Gastrocnemius medialis (tissue), 4 donors: ENCODE measurements at regions not wholly inside any gene's neighbourhood (a gene's known extent, or its start where the extent isn't known, plus 50 kb on each side); places are given as distances from the start of the nearest gene placed in this dataset.

ENCODE experiments used
- CTCF ChIP-seq, 5 experiments: fragments of 450-650 bp in 3 of 5; fragments of 200-600 bp in 2 of 5; sonication (generic) in 2 of 5; IDR thresholded peaks in 4 of 5; conservative IDR thresholded peaks in 1 of 5; 1 replicate in 4 of 5; 2 replicates in 1 of 5; pipeline ENCODE4 v1.5.1; 2016 to 2019; ENCODE audit warnings: antibody characterized with exemption in 5 of 5, mild to moderate bottlenecking in 3 of 5, moderate library complexity in 3 of 5
- POLR2A ChIP-seq, 2 donors: fragments of 450-650 bp; IDR thresholded peaks; one replicate each; pipeline ENCODE4 v1.6.1; 2017; ENCODE audit warnings: antibody characterized with exemption in 2 of 2, mild to moderate bottlenecking in 2 of 2, moderate library complexity in 2 of 2

GRCh38 chr4:147128787-147129186 is 183.1 kb upstream of the TTC29 start:
- TF ChIP-seq CTCF (IDR thresholded peaks at IDR 0.05 in 4 of 5, conservative IDR thresholded peaks at IDR 0.05 in 1 of 5) (no peak), POLR2A (IDR thresholded peaks at IDR 0.05) (no peak)
